ENCODE measurements at regions not wholly inside any gene's neighbourhood (a gene's known extent, or its start where the extent isn't known, plus 50 kb on each side); places are given as distances from the start of the nearest gene placed in this dataset.

DNA sequence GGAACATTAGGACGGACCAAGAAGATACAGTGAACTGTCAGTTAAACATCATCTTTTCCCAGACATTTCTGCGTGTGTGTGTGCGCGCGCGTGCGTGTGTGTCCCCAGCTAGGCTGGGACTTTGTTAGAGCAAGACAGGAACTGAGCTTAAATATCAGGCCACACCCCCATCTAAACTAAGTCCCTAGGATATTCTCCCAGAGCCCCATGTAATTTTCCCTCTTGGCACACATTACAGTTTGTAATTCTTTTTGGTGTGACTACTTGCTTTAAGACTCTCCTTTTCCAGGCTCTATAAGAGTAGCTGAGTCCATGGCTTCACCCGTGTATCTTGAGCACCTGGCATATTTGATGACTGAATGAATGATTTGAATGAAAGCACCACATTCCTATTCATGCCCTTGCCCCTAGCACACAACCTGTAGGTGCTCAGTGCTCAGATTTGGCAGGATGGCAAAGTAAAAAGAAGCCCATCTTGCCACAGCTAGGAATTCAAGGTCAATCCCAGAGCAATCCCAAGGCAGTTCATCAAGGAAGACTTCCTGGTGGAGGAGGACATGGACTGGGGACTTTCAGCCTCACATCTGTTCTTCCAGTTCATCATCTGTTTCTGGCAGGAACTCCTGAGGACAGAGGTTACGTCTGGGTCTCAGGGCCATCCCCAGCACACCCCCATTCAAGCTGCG lies 69.2 kb downstream of the MRPL14 start:
- in situ Hi-C loops (cut with MboI): no loop called here
- ChIA-PET CTCF (interaction anchor here (0.5 to 1.3 kb wide), 5 partner anchors 8 to 877 kb away, joined by 3 to 5 read pairs (median 3); no protein-coding TSS in a partner anchor), SMC1A (ENCODE audit: uncharacterized antibody, unreplicated experiment) (interaction anchor here (1.0 to 1.2 kb wide), 3 partner anchors 8 to 13 kb away, joined by 3 read pairs; no protein-coding TSS in a partner anchor), RAD21 (ENCODE audit: unreplicated experiment) (interaction anchor here (1.0 kb wide), 2 partner anchors 14 to 132 kb away, joined by 3 read pairs; no protein-coding TSS in a partner anchor), POLR2A (interaction anchor here (1.0 to 3.4 kb wide), 5 partner anchors 10 to 58 kb away, joined by 3 to 12 read pairs (median 3); no protein-coding TSS in a partner anchor)
- 81% methylated on average over 10 of the region's 10 CpGs for WGBS (ENCODE audit: insufficient coverage, insufficient replicate concordance, low lambda C conversion rate, missing lambda C conversion rate)
- FAIRE-seq: no peak
- H4K20me1 ChIP-seq (ENCODE audit: control insufficient read depth, insufficient read depth): no peaks in the 10 kb centered on the region
- DNase-seq (ENCODE audit: low read depth, low spot score): no peak
- H3K9ac ChIP-seq (ENCODE audit: control insufficient read depth, insufficient read depth, low read length): no peak overlapping the region
- no peak overlapping the region for H3K4me2 ChIP-seq (ENCODE audit: control insufficient read depth, insufficient read depth)
- H2AFZ ChIP-seq (ENCODE audit: control insufficient read depth, low read depth, low read length): no peak overlapping the region
- intact Hi-C loops (cut with micrococcal nuclease; ENCODE audit: unreplicated experiment): loop anchor here (5.0 kb wide), 1 partner anchor 46 kb away; no protein-coding TSS in a partner anchor
- H3K4me3 ChIP-seq: no peak overlapping the region
- no peaks in the 10 kb centered on the region for H3K79me2 ChIP-seq (ENCODE audit: control insufficient read depth, insufficient read depth, low read length)
- ATAC-seq: no peak
- H3K27me3 ChIP-seq (replicated peaks in 1 of 2; ENCODE audit: control insufficient read depth in 2 of 2, insufficient read depth in 2 of 2, low read length in 1 of 2): no peaks in the 10 kb centered on the region
- H3K27ac ChIP-seq (ENCODE audit: control insufficient read depth, insufficient read depth): no peak overlapping the region
- BruUV-seq (replicated peaks): no TSS peak
- H3K36me3 ChIP-seq (ENCODE audit: control insufficient read depth in 2 of 2, insufficient read depth in 2 of 2, low read length in 1 of 2): no peaks in the 10 kb centered on the region
- H3K4me1 ChIP-seq (ENCODE audit: control insufficient read depth, insufficient read depth, low read length): peaks cover 23% of the 10 kb centered on the region
- no peaks in the 10 kb centered on the region; the same call in 2 of the 3 replicates for H3K9me3 ChIP-seq (replicated peaks; ENCODE audit: control insufficient read depth, insufficient read depth, low read length)
- TF ChIP-seq BACH1 (IDR thresholded peaks at IDR 0.05; ENCODE audit: borderline replicate concordance) (no peak), NFIC (IDR thresholded peaks at IDR 0.05; ENCODE audit: low read depth, low read length) (no peak; the same call in 1 of the 2 replicates), SMARCA5 (IDR thresholded peaks at IDR 0.05) (0 out of 2 replicates have a peak, but pooled peaks have one; percentile 24), CBX5 (IDR thresholded peaks at IDR 0.05; ENCODE audit: low read depth) (no peak), WRNIP1 (IDR thresholded peaks at IDR 0.05; ENCODE audit: borderline replicate concordance, low read depth, low read length) (no peak), RFX5 (IDR thresholded peaks at IDR 0.05; ENCODE audit: low read depth, low read length) (peak; percentile 83), MTA3 (IDR thresholded peaks at IDR 0.05; ENCODE audit: borderline replicate concordance, low read length) (no peak), ESRRA (IDR thresholded peaks at IDR 0.05; ENCODE audit: low read length) (no peak)
- TF ChIP-seq, protein P1, sequence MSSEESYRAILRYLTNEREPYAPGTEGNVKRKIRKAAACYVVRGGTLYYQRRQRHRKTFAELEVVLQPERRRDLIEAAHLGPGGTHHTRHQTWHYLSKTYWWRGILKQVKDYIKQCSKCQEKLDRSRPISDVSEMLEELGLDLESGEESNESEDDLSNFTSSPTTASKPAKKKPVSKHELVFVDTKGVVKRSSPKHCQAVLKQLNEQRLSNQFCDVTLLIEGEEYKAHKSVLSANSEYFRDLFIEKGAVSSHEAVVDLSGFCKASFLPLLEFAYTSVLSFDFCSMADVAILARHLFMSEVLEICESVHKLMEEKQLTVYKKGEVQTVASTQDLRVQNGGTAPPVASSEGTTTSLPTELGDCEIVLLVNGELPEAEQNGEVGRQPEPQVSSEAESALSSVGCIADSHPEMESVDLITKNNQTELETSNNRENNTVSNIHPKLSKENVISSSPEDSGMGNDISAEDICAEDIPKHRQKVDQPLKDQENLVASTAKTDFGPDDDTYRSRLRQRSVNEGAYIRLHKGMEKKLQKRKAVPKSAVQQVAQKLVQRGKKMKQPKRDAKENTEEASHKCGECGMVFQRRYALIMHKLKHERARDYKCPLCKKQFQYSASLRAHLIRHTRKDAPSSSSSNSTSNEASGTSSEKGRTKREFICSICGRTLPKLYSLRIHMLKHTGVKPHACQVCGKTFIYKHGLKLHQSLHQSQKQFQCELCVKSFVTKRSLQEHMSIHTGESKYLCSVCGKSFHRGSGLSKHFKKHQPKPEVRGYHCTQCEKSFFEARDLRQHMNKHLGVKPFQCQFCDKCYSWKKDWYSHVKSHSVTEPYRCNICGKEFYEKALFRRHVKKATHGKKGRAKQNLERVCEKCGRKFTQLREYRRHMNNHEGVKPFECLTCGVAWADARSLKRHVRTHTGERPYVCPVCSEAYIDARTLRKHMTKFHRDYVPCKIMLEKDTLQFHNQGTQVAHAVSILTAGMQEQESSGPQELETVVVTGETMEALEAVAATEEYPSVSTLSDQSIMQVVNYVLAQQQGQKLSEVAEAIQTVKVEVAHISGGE (CRISPR knock-in tag; IDR thresholded peaks at IDR 0.05): no peak
- TF ChIP-seq, protein P2, sequence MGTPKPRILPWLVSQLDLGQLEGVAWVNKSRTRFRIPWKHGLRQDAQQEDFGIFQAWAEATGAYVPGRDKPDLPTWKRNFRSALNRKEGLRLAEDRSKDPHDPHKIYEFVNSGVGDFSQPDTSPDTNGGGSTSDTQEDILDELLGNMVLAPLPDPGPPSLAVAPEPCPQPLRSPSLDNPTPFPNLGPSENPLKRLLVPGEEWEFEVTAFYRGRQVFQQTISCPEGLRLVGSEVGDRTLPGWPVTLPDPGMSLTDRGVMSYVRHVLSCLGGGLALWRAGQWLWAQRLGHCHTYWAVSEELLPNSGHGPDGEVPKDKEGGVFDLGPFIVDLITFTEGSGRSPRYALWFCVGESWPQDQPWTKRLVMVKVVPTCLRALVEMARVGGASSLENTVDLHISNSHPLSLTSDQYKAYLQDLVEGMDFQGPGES (IDR thresholded peaks at IDR 0.05): no peak
- TF ChIP-seq, protein P3, sequence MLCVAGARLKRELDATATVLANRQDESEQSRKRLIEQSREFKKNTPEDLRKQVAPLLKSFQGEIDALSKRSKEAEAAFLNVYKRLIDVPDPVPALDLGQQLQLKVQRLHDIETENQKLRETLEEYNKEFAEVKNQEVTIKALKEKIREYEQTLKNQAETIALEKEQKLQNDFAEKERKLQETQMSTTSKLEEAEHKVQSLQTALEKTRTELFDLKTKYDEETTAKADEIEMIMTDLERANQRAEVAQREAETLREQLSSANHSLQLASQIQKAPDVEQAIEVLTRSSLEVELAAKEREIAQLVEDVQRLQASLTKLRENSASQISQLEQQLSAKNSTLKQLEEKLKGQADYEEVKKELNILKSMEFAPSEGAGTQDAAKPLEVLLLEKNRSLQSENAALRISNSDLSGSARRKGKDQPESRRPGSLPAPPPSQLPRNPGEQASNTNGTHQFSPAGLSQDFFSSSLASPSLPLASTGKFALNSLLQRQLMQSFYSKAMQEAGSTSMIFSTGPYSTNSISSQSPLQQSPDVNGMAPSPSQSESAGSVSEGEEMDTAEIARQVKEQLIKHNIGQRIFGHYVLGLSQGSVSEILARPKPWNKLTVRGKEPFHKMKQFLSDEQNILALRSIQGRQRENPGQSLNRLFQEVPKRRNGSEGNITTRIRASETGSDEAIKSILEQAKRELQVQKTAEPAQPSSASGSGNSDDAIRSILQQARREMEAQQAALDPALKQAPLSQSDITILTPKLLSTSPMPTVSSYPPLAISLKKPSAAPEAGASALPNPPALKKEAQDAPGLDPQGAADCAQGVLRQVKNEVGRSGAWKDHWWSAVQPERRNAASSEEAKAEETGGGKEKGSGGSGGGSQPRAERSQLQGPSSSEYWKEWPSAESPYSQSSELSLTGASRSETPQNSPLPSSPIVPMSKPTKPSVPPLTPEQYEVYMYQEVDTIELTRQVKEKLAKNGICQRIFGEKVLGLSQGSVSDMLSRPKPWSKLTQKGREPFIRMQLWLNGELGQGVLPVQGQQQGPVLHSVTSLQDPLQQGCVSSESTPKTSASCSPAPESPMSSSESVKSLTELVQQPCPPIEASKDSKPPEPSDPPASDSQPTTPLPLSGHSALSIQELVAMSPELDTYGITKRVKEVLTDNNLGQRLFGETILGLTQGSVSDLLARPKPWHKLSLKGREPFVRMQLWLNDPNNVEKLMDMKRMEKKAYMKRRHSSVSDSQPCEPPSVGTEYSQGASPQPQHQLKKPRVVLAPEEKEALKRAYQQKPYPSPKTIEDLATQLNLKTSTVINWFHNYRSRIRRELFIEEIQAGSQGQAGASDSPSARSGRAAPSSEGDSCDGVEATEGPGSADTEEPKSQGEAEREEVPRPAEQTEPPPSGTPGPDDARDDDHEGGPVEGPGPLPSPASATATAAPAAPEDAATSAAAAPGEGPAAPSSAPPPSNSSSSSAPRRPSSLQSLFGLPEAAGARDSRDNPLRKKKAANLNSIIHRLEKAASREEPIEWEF (IDR thresholded peaks at IDR 0.05; ENCODE audit: insufficient replicate concordance, low read depth, low read length): no peak
